ENCODE measurements at regions not wholly inside any gene's neighbourhood (a gene's known extent, or its start where the extent isn't known, plus 50 kb on each side); places are given as distances from the start of the nearest gene placed in this dataset.

- 75 to 82% methylated on average over 5 of the region's 5 CpGs for WGBS, 2 donors
- Histone ChIP-seq H3K27me3 (no peaks in the 10 kb centered on the region), H3K36me3 (ENCODE audit: low read depth, missing control alignments) (no peaks in the 10 kb centered on the region), H3K9me3 (no peaks in the 10 kb centered on the region), H3K4me3 (no peak overlapping the region), H3K4me1 (no peaks in the 10 kb centered on the region), H3K27ac (no peak overlapping the region)
- intact Hi-C loops (cut with DNase I; ENCODE audit: low total_unique reads), result no loop called here
- no peak for DNase-seq
- no peak for TF ChIP-seq CTCF (IDR thresholded peaks at IDR 0.05)
- TF ChIP-seq POLR2A (IDR thresholded peaks at IDR 0.05), result no peak
These were observed 98.0 kb upstream of the MAP9 start for GRCh38 chr4:155474758-155475157.

GRCh38 chr4:155473420-155474095, 96.8 kb upstream of the MAP9 start:
- no peak for TF ChIP-seq CTCF (IDR thresholded peaks at IDR 0.05)
- no peak for TF ChIP-seq POLR2A (IDR thresholded peaks at IDR 0.05)
- H3K36me3 ChIP-seq (ENCODE audit: low read depth, missing control alignments), result no peaks in the 10 kb centered on the region
- intact Hi-C loops (cut with DNase I; ENCODE audit: low total_unique reads), result no loop called here
- H3K9me3 ChIP-seq, result no peaks in the 10 kb centered on the region
- H3K4me1 ChIP-seq, result no peaks in the 10 kb centered on the region
- no peak overlapping the region for H3K27ac ChIP-seq
- H3K27me3 ChIP-seq, result no peaks in the 10 kb centered on the region
- H3K4me3 ChIP-seq, result no peak overlapping the region
- 75 to 77% methylated on average over 3 of the region's 3 CpGs for WGBS, 2 donors
- no peak for DNase-seq

- Histone ChIP-seq H3K27me3 (no peaks in the 10 kb centered on the region), H3K27ac (no peak overlapping the region), H3K36me3 (ENCODE audit: low read depth, missing control alignments) (no peaks in the 10 kb centered on the region), H3K4me3 (no peak overlapping the region), H3K9me3 (no peaks in the 10 kb centered on the region), H3K4me1 (no peaks in the 10 kb centered on the region)
- DNase-seq, result no peak
- intact Hi-C loops (cut with DNase I; ENCODE audit: low total_unique reads), result no loop called here
- TF ChIP-seq CTCF (IDR thresholded peaks at IDR 0.05) (no peak), POLR2A (IDR thresholded peaks at IDR 0.05) (no peak)
- 69 to 76% methylated on average over 1 of the region's 1 CpG for WGBS, 2 donors
These were observed 91.5 kb upstream of the MAP9 start for GRCh38 chr4:155468282-155468681.

- no peak overlapping the region for H3K27ac ChIP-seq
- WGBS, 2 donors, result 95 to 97% methylated on average over 2 of the region's 2 CpGs
- H3K4me1 ChIP-seq, result no peaks in the 10 kb centered on the region
- TF ChIP-seq CTCF (IDR thresholded peaks at IDR 0.05) (no peak), POLR2A (IDR thresholded peaks at IDR 0.05) (no peak)
- intact Hi-C loops (cut with DNase I; ENCODE audit: low total_unique reads), result no loop called here
- no peaks in the 10 kb centered on the region for H3K27me3 ChIP-seq
- no peaks in the 10 kb centered on the region for H3K9me3 ChIP-seq
- no peak for DNase-seq
- H3K36me3 ChIP-seq (ENCODE audit: low read depth, missing control alignments), result no peaks in the 10 kb centered on the region
- H3K4me3 ChIP-seq, result no peak overlapping the region
These were observed 73.9 kb upstream of the MAP9 start for GRCh38 chr4:155450676-155451075.

- Histone ChIP-seq H3K27me3 (no peaks in the 10 kb centered on the region), H3K27ac (no peak overlapping the region), H3K9me3 (no peaks in the 10 kb centered on the region), H3K4me1 (no peaks in the 10 kb centered on the region), H3K36me3 (ENCODE audit: low read depth, missing control alignments) (no peaks in the 10 kb centered on the region), H3K4me3 (no peak overlapping the region)
- DNase-seq, result no peak
- intact Hi-C loops (cut with DNase I; ENCODE audit: low total_unique reads), result no loop called here
- no peak for TF ChIP-seq CTCF (IDR thresholded peaks at IDR 0.05)
- no peak for TF ChIP-seq POLR2A (IDR thresholded peaks at IDR 0.05)
- WGBS, 2 donors, result 80 to 89% methylated on average over 1 of the region's 1 CpG
These were observed 68.5 kb upstream of the MAP9 start for GRCh38 chr4:155445306-155445705.
